H1 (cell line): ENCODE measurements at regions not wholly inside any gene's neighbourhood (a gene's known extent, or its start where the extent isn't known, plus 50 kb on each side); places are given as distances from the start of the nearest gene placed in this dataset.

Experiments
- GABPA ChIP-seq: IDR thresholded peaks from 2 replicates; pipeline ENCODE4 v1.6.1; 2011; ENCODE audit warnings: mild to moderate bottlenecking, low read length, moderate library complexity, borderline replicate concordance; ENCODE audit not compliant: insufficient read depth
- NANOG ChIP-seq: IDR thresholded peaks from 2 replicates; pipeline ENCODE4 v1.6.1; 2011; ENCODE audit warnings: low read length, low read depth, mild to moderate bottlenecking, inconsistent platforms; ENCODE audit not compliant: insufficient read depth, poor library complexity, severe bottlenecking
- TF ChIP-seq, protein P1 (sequence below): IDR thresholded peaks from 2 replicates; pipeline ENCODE4 v1.6.1; 2012; ENCODE audit warnings: inconsistent platforms

DNA sequence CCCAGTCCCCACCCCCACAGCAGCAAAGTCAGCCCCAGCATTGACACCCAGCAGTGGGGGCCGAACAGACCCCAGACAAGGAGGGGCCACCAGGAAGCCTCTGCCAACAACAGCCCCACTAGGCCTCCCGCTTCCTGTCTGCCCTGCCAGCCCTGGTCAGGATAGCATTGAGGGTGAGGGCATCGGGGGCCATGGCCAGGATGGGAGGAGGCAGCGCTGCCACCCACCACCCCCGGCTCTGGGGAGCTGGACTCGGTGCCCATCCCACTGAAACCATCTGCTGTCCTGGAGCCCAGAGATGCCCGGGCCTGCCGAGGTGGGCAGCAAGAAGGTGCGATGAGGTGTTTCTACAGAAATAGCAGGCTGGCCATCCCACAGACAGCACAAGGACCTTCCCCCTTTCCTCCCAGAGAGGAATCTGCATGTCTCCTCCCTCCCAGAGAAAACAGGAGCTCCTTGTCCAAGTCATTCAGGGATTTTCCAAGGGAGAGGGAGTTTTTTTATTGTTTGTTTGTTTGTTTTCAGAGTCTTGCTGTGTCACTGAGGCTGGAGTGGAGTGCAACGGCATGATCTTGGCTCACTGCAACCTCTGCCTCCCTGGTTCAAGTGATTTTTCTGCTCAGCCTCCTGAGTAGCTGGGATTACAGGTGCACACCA, 62.1 kb upstream of the BHLHE23 start (continued):
- TF ChIP-seq NANOG (no peak), GABPA (no peak)
- TF ChIP-seq, protein P1, sequence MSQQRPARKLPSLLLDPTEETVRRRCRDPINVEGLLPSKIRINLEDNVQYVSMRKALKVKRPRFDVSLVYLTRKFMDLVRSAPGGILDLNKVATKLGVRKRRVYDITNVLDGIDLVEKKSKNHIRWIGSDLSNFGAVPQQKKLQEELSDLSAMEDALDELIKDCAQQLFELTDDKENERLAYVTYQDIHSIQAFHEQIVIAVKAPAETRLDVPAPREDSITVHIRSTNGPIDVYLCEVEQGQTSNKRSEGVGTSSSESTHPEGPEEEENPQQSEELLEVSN: no peak
